BJ (cell line): ENCODE measurements at regions not wholly inside any gene's neighbourhood (a gene's known extent, or its start where the extent isn't known, plus 50 kb on each side); places are given as distances from the start of the nearest gene placed in this dataset.

Experiments
- CTCF ChIA-PET: fragments of 350-600 bp; formaldehyde crosslinking; extraction: SDS; loops from one replicate; lab custom pipeline; 2021; ENCODE audit warnings: antibody characterized with exemption, inconsistent platforms; lab: Yijun Ruan, JAX
- POLR2A ChIA-PET: fragments of 300-600 bp; sonication (Branson Sonifier 250); formaldehyde crosslinking; extraction: SDS; loops from one replicate; lab custom pipeline; 2021; ENCODE audit warnings: antibody characterized with exemption; lab: Charles Lee
- DNase-seq: peaks from one replicate; pipeline ENCODE4 v3.0.0-alpha.2; 2011; ENCODE audit warnings: low read depth
- H3K27me3 ChIP-seq: 2 replicates; pipeline ENCODE4 v1.6.0; 2011; ENCODE audit warnings: low read length; ENCODE audit not compliant: control insufficient read depth, insufficient read depth
- H3K36me3 ChIP-seq: 2 replicates; pipeline ENCODE4 v1.5.1; 2011; ENCODE audit warnings: low read length; ENCODE audit not compliant: control insufficient read depth, insufficient read depth
- H3K4me3 ChIP-seq: 2 replicates; pipeline ENCODE4 v1.5.1; 2011; ENCODE audit warnings: low read depth, mild to moderate bottlenecking, control low read depth, low read length
- TF ChIP-seq, protein P1 (sequence below): IDR thresholded peaks from 2 replicates; pipeline ENCODE4 v1.5.1; 2011; ENCODE audit warnings: low read depth, mild to moderate bottlenecking, control low read depth, inconsistent platforms, low read length, moderate library complexity; ENCODE audit not compliant: insufficient read depth

DNA sequence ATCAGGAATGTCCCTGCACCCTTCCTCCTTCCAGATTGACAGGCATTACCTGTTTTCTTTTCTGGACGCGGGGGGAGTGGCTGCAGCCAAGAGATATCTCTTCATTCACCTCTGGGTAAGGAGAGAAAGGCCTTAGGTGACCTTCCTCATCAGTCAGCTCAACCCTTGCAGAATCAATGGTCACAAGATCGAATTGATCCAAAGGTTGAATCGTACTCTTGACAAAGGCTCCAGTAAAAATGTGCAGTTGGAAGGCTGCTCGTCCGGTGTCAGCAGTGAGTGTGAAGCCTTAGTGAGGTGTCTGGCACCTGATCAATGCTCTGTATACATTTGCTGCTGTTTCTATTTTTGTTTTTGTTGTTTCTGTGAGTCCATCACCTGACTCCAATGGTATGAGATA is 282.6 kb upstream of the AJAP1 start:
- POLR2A ChIA-PET = no interaction called here
- no peak overlapping the region for H3K4me3 ChIP-seq
- no peak for DNase-seq
- CTCF ChIA-PET = no interaction called here
- H3K36me3 ChIP-seq = no peaks in the 10 kb centered on the region
- TF ChIP-seq, protein P1, sequence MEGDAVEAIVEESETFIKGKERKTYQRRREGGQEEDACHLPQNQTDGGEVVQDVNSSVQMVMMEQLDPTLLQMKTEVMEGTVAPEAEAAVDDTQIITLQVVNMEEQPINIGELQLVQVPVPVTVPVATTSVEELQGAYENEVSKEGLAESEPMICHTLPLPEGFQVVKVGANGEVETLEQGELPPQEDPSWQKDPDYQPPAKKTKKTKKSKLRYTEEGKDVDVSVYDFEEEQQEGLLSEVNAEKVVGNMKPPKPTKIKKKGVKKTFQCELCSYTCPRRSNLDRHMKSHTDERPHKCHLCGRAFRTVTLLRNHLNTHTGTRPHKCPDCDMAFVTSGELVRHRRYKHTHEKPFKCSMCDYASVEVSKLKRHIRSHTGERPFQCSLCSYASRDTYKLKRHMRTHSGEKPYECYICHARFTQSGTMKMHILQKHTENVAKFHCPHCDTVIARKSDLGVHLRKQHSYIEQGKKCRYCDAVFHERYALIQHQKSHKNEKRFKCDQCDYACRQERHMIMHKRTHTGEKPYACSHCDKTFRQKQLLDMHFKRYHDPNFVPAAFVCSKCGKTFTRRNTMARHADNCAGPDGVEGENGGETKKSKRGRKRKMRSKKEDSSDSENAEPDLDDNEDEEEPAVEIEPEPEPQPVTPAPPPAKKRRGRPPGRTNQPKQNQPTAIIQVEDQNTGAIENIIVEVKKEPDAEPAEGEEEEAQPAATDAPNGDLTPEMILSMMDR = no peak
- H3K27me3 ChIP-seq = no peaks in the 10 kb centered on the region

DNA sequence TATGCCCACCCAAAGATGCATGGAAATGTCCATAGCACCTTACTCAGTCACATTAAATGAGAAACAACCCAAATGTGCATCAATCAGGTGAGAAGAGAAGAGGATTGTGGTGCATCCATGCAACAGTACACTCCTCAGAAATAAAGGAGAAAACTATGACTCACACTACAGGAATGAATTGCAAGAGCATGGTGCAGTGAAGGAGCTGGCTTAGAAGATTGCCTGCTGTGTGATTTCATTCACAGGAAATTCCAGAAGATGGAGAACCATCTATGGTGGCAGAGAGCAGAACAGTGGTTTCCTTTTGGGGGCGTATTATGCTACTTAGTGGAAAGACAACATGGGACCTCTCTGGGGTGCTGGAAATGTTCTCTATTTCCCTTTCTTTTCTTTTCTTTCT is 278.6 kb upstream of the AJAP1 start:
- no peak for DNase-seq
- Histone ChIP-seq H3K4me3 (no peak overlapping the region), H3K36me3 (no peaks in the 10 kb centered on the region), H3K27me3 (no peaks in the 10 kb centered on the region)
- TF ChIP-seq, protein P1 = no peak
- CTCF ChIA-PET = no interaction called here
- POLR2A ChIA-PET = no interaction called here

DNA sequence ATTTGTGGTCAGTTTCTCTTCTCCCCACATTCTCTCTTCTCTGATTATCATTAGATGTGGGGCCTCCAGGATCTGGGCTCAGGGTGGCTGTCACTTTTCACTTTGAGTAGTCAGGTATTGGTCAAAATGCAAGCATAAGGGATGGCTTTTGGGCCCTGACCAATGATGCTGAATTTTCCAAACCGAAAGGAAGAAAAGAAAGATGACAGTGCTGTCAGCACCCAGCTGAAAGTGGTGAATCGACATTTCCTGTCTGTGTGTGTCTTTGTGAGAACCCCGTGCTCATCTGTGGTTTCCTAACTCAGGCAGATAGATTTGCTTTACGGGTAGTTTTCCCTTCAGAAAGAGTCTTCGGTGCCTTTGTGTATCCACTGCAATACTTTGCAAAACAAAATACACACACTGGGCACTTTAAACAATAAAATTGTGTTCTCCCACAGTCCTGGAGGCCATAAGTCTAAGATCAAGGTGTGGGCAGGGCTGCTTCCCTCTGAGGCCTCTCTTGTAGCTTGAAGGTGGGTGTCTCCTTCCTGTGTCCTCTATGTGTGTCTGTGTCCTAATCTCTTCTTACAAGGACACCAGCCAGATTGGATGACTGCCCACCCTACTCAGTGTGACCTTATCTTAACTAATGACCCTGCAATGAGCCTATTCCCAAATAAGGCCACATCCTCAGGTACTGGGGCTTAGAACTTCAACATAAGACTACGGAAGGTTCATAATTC is 274.8 kb upstream of the AJAP1 start:
- TF ChIP-seq, protein P1 = no peak
- DNase-seq = no peak
- H3K36me3 ChIP-seq = no peaks in the 10 kb centered on the region
- POLR2A ChIA-PET = no interaction called here
- no peaks in the 10 kb centered on the region for H3K27me3 ChIP-seq
- CTCF ChIA-PET = no interaction called here
- no peak overlapping the region for H3K4me3 ChIP-seq

GRCh38 chr1:4380564-4381168 is 273.7 kb upstream of the AJAP1 start:
- H3K27me3 ChIP-seq = no peaks in the 10 kb centered on the region
- TF ChIP-seq, protein P1 = no peak
- no peak overlapping the region for H3K4me3 ChIP-seq
- ChIA-PET CTCF (no interaction called here), POLR2A (no interaction called here)
- no peaks in the 10 kb centered on the region for H3K36me3 ChIP-seq
- DNase-seq = no peak

DNA sequence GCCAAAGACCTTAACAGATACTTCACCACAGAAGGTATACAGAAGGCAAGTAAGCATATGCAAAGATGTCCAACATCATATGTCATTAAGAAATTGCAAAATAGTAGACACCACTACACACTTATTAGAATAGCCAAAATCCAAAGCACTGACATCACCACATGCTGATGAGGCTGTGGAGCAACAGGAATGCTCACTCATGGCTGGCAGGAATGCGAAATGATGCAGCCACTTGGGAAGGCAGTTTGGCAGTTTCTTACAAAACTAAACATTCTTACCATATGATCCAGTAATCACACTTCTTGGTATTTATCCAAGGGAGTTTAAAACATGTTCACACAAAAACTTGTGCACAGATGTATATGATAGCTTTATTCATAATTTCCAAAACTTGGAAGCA is 261.2 kb upstream of the AJAP1 start:
- DNase-seq = no peak
- POLR2A ChIA-PET = no interaction called here
- TF ChIP-seq, protein P1 = no peak
- Histone ChIP-seq H3K36me3 (no peaks in the 10 kb centered on the region), H3K4me3 (no peak overlapping the region), H3K27me3 (no peaks in the 10 kb centered on the region)
- CTCF ChIA-PET = no interaction called here
